NCI-H524 (cell line): ENCODE measurements at regions not wholly inside any gene's neighbourhood (a gene's known extent, or its start where the extent isn't known, plus 50 kb on each side); places are given as distances from the start of the nearest gene placed in this dataset.

Experiments used
- DNase-seq, 2 experiments: peaks; one replicate each; lab custom pipeline; 2025; lab: John Stamatoyannopoulos, UW

DNA sequence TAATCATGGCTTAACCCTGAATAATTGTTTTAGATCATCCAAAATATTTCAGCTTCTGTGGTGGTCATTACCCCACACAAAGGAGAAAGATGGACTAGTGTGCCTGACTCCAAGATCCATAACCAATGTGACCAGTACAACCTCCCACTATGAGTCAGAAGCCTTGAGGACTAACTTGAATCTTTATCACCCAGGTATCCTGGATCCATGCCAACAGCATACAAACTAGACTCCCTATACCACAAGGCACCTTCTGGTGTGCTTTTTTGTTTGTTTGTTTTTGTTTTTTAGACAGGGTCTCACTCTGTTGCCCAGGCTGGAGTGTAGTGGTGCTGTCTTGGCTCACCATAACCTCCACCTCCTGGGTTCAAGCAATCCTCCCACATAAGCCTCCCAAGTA, 317.7 kb downstream of the VPS13C start:
- no peak for DNase-seq

DNA sequence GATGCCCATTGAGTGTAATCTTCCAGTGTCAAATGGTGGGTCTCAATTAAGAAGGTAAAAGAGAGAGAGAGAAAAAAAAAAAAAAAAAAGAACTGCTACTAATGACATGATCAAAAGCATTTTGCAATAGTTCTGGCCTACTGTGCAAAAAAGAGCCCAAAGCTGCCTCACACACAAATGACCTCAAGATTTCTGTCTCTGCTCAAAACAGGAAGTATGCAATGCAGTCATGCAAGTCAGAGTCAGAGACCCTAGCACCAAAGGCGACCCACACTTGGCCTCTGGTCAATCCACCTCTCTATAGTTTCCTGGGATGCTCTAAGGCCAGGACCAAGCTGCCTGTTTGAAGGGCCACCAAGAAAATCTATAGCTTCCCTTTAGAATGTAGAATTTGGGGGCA, 323.5 kb downstream of the VPS13C start:
- DNase-seq = no peak

DNA sequence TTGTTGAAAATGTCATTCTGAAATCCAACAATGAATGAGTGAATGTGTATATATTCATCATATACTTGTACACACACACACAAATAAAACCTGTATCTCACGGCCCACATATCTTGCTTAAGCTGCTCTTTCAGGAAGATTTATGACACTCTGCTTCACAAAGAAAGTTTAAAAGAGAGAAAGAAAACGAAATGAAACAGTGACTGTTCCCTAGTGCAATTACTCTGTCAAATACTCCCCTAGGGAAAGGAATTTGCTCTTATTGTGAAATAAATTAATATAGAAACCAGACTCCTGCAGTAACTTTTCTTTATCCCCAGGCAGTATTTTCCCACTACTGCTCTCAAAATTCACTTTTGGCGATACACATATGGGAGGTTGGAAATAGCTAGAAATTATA, 329.1 kb downstream of the VPS13C start:
- DNase-seq = no peak

DNA sequence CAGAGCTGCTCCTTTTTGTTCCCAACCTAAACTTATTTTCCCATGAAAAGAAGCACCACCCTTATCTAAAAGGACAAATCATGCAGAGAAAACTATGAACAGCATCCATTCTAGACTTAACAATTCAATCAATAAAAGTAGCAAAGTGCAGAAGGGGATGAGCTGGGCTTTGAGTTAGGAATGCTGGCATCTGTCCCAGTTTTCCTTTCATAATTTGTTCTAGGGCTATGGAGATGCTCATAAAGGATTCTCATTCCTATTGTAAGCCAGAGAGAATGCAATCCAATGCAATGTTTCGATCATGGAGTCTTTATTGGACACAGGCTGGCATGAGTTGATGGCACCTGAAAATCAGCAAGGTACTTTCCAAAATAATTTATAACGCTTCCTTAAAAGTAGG, 330.6 kb downstream of the VPS13C start:
- DNase-seq = no peak

DNA sequence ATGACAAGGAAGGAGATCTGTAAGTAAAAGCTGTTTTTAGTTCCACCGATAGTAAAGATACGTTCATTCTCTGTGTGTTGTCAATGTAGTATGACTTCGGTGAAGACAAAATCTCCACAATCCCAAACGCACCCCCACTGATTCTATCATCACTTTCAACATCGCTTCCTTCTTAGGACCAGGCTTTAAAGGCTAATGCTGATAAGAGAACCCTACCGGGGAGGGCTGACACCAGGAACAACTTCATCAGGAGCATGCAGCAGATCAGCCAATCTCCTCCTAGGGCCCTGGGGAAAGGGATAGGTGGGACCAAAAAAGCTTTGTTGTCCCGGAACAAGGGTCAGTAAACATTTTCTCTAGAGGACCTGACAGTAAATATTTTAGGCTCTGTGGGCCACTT, 334.1 kb downstream of the VPS13C start:
- no peak for DNase-seq

DNA sequence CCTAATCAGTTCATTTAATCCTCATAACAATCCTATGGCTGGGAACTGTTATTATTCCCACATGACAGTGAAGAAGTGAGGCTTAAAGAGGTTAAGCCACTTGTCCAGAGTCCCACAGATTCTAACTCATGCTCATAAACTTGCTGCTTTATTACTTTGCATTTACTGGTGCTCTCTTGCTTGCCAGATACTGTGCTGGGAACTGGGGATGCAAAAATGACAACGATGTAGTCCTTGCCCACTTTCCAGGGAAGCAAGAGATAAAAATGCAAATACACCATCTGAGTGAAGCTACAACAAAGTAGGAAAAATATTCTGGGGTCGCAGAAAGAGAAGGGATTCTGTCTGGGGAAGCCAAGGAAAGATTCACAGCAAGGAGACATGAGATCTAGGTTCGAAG, 335.0 kb downstream of the VPS13C start:
- DNase-seq = no peak

DNA sequence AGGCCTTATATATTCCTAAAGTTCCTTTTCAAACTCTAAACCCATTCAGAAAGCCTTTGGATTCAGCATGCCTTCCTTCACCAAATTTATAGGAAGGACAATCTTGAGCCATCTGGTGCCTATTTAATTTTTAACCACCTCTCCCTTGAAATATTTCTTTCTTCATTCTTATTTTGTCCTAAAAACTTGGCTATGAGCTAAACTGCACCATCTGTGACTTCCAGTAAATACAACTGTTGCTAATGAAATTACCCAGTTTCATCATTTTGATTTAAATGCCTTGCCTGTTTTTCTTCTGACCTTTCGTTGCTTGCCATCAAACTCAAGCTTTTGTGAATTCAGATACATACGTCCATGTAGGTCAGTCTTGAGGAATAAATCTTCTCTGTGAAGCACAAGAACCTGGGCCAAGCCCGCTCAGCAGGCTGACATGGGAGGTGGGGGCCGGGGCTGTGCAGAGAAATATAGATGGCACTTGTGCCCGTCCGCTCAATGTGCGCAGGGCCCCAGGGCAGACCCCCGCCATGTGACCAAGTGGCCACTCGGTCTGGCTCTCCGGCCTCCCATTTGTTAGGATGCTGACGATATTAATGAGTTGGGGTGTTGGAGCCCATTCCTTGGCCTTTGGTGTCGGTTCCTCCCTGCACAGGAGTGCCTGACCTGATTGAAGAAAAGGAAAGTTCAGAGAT, 335.9 kb downstream of the VPS13C start:
- no peak for DNase-seq

DNA sequence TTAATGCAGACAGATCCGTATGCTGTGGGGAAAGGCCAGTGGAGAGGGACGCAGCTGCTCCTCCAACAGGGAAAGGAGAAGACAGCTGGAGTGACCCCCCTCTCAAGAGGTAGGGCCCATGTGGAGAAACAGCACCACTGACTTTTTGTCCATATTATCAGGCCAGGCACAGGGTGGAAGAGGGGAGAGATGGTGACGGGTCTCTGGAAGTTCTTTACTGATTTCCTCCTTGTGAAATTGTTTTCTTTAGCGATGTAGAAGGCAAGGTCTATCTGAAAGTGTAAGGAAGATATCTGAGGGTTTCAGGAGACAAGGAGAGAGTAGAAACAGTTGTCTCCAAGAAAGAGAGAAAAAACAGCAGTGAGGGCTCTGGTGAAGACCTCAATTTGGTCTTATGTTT, 338.8 kb downstream of the VPS13C start:
- no peak for DNase-seq

DNA sequence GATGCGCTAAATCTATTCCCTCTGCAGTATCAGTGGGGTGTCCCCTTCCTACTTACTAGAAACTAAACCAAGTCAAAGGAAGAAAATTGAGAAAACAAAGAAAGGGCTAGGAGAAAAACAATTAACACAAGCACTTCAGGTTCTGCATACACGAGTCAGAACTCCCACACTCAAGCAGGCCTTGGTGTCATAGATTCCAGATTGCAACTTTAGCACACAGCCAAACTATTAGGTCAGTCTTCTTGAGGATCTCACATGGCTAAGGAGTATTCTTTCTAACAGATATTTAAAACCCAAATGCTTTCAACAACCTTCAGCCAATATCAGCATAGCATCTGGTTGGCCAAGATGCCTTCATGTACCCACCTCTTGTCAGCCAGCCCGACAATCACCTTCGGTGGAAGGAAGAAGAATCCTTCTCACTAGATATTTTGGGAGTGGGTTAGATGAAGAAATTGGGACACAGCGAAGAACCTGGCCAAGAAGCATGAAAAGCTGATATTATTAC, 340.0 kb downstream of the VPS13C start:
- no peak for DNase-seq

DNA sequence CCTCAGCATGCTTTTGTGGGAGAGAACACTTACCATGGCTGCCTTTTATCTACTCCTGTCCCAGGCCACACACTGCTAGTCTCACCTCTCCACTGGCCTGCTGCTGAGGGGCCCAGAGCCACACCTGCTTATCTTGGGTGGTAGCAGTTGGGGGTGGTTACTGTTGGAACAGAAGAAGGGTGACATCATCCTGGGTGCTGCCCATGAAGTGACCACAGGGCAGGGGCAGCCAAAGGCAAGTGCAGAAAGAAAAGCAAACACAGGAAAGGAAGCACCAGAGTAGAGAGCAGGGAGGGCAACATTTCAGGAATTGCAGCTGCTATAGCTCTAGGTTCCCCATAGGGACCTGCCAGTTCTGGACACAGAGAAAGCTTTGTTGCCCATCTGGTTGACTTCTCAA, 345.2 kb downstream of the VPS13C start:
- DNase-seq = no peak

DNA sequence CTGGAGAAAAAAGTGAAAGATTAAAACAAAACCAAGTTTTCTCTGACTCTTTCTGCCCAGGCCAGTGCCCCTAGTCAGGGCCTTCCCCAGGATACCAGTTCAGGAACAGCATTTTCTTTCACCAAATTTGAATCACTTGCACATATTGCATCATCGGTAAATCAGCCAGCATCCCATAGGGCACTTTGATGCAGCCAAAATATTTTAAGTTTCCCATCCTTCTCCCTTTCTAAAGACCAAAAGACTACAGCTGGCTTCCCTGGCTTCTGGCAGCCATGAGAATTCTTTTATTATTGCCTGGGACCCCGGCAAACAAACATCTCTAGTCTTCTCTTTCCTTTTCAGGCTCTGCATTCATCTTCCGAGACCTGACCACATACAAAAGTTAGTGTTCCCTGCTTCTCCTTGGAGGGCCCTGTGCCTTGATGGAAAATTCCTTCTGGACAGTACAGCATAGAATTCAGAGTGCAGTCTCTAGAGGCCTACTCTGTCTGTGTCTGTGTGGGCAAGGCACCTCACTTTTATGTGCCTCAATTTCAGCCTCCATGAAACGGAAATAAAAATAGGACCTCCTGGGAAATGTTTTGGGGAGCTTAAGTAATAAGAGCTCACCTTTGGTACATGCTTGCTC, 348.0 kb downstream of the VPS13C start:
- no peak for DNase-seq

DNA sequence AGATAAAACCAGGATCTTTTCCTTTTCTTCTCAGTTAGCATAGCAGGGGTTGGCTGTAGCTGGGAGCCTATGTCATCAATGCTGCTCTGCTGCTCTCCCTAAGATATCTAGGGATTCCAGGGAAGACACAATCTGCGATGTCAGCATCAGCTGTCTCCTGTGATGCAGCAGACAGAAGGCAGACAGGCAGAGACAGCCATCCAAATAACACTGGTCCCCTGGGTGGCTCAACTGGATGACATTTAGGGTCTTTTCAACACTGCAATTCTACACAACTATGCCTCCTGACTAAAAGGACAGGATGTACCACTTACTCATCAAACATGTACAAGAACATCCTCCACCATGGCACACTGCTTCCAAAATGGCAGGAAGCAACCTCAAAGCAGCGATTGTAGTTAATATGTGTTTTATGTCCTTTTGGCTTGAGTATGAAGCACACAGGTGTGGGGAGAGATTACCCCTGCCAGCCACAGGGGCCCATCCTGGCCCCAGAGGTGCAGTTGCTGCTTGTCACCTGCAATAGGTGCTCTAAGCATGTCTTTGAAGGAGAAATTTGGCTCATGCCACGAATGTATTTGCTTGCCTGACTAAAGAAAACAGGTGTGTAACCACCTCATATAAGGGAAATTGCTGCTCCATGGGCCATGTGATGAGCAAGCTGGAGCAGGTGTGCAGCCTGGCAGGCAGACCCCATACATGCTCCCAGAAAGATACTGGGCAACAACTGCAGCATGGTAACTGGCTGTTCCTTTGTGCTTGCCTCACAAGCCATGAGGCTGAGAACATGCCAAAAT, 357.8 kb downstream of the VPS13C start:
- no peak for DNase-seq

DNA sequence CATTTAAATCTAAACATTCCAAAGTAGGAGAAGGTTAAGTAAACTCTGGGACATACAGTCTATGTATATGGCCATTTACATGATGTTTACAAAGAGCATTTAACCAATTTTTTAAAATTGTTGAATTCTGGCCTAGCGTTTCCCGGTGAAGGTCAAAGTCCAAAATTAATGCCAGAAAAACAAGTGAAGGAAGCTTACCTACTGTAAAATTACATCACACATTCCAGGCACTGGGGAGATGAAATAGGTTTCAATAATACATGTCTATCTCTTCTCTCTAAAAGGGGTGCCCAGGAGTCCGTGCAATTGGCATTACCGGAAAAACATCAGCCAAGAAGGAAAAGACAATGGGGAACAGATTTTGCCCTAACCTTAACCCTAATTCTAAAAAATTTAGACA, 358.8 kb downstream of the VPS13C start:
- DNase-seq = no peak

DNA sequence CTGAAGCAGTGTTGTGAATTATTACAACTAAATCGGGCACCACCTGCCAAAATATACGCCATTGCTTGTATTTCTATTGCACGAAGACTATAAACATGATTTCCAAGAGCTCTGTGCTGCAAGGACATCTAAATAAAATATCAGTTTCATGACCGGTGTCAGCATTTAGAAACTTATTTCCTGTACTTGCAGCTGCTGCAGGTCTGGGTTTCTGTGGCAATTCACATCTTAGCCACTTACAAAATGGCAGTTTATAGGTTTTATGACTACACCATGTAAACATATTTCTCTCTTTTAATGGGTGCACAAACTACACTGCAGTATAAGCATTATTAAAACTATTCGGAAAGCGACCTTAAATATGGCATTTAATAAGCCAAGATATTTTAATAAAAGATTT, 359.4 kb downstream of the VPS13C start:
- no peak for DNase-seq

DNA sequence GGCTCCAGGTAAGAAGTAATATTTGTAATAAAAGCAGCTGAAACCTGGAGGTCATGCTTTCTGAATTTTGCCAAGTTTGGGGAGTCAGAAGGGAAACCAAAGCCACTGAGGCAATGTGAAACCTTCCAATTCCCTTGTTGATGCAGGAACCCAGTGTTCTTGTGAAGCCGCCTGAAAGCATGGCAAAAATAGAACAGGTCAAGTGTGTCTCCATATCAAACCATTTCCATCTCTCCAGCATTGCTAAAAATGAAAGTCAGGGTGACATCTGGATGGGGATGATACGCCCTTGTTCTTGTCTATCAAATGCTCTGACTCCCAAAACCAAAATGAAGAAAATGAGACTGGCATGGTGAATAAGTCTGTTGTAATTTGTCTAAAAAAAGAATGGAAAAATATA, 362.5 kb downstream of the VPS13C start:
- DNase-seq = no peak

DNA sequence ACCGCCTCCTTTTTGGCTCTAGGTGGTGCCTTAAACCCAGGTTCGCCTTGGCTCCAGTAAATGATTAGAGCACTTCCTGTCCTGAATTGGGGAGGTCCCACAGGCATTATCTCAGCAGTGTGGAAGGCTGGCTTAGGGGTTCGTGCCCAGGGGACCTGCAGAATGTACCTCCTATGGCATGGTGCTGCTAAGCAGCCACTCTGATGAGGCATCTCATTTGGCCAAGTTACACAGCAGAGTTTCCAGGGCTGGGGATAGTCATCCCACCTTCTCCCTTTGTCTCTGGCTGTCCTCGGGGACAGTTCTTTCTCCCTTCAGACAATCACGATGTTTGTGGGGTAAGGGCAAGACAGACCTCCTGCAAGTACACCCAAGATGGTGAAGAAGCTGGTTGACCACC, 371.2 kb downstream of the VPS13C start:
- DNase-seq = no peak

DNA sequence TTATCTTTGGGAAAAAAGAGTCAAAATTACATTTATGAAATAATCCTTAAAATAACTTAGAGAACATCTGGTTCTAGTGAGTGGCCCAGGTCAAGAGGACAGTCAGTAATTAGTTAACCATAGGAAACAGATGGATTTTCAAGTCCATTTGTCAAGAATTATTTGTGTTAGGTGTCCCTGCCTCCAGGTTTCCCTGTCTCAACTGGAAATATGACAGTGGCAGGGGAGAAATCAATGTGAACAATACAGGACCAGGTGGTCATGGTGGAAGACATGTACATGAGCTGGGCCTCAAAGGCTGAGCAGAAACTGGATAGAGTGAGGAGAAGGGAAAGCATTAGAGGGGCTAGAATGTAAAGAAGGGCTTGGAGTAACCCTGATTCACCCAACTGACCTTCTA, 372.6 kb downstream of the VPS13C start:
- DNase-seq = peak in 1 of 2 experiments; percentile 23

DNA sequence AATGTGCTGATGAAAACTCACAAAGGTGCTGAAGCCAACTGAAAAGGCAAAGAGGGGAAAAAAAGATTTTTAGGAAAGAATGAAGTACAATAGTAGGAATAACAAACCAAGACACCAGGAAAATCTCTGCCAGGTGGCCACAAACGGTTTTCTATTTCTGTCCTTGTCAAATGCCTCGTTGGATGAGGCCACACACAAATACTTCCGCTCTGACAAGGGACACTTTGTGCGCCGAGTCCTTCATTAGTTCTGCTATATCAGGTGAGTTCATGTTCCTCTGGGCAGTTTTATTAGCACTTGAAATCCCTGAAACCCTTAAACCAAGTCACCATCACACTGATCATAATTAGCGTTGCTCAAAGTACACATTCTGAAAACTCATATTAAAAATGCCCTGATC, 373.1 kb downstream of the VPS13C start:
- no peak for DNase-seq

DNA sequence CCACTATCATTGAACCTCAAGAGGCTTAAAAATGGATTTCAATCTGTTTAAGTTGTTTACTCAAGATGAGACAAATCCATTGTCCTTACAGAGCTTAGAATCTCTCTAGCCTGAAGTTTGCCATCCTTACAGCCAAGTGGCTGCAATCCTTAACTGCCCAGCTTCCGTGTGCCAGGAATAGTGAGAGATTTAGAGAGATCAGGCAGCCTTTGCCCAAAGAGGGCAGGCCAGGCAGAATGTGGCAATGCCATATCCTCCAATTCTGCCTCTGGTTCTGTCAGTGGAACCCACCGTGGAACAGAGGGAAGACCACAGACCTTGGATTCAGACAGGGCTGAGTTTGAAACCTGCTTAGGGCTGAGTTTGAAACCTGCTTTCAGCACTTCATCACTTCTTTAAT, 374.3 kb downstream of the VPS13C start:
- DNase-seq = peak; percentile 48 to 79

DNA sequence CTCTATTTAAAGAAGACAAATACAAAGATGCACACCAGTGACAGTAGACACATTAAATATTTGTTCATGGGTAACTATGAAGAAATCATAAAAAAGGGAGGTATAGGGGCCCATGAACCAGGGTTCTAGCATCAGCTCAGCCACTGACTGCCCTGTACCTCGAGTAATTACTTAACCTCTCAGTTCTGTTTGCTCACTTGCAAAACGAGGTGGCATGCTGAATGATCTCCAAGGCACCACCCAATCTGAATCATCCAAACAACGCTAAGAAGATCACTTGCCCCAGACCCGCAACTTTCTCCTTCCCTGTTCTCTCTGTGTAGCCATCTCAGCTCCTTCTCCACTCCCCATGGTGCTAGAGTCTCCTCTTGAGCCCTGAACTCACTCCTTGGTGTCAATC, 374.7 kb downstream of the VPS13C start:
- DNase-seq = no peak

DNA sequence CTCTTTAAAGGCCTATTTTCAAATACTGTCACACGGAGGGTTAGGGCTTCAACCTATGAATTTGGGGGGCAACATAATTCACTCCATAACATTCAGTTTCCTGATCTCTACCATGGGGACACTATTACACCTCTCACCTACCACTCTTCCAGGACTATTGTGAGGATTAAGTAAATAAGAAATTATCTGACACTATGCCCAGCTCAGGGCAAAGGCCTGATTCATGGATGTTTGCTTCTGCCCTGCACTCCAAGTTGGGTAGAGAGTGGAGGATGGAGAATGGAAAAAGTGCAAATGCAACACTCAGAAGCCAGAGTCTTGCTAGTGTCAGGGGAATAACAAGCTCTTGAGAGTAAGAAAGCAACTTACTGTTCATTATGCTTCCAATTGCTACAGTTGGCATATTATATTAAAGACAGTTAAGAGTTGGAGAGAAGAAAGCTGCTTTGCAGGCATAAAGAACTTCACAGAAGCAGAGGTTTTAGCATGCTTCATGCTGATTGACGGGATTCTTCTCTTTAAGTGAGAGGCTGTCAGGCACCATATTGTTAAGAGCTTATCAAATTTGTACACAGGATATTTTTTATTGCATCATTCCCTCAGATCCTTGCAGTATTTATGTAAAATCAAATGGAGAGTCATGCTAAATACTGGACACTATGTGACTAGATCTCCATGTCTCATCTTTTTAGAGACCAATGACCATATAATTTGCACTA, 375.3 kb downstream of the VPS13C start:
- DNase-seq = no peak
